GM23338 (cell line): ENCODE measurements at regions not wholly inside any gene's neighbourhood (a gene's known extent, or its start where the extent isn't known, plus 50 kb on each side); places are given as distances from the start of the nearest gene placed in this dataset.

Experiments
- ATAC-seq: fragments of 200-7000 bp; cut with Tn5 transposase; 3 replicates; pipeline ENCODE4 v1.9.1; 2020
- DNase-seq: peaks from one replicate; pipeline ENCODE4 v3.0.0-alpha.2; 2015; ENCODE audit warnings: low spot score
- H2AFZ ChIP-seq: fragments of 200-600 bp; sonication (generic); 2 replicates; pipeline ENCODE4 v1.8.0; 2016; ENCODE audit warnings: antibody characterized with exemption, mild to moderate bottlenecking, moderate library complexity
- H3F3A ChIP-seq: fragments of 200-600 bp; sonication (generic); replicated peaks from 2 replicates; pipeline ENCODE4 v1.8.0; 2017; ENCODE audit warnings: antibody characterized with exemption, mixed run types, low read depth
- H3K27ac ChIP-seq: fragments of 200-600 bp; sonication (generic); 2 replicates; pipeline ENCODE4 v1.6.1; 2016; ENCODE audit warnings: low read depth
- H3K27me3 ChIP-seq: fragments of 200-600 bp; sonication (generic); 2 replicates; pipeline ENCODE4 v1.8.0; 2016; ENCODE audit warnings: mild to moderate bottlenecking, mixed run types, moderate library complexity; ENCODE audit not compliant: insufficient read depth
- H3K36me3 ChIP-seq: fragments of 200-600 bp; sonication (generic); 2 replicates; pipeline ENCODE4 v1.8.0; 2016; ENCODE audit warnings: mild to moderate bottlenecking; ENCODE audit not compliant: insufficient read depth
- H3K4me1 ChIP-seq: fragments of 200-600 bp; sonication (generic); 2 replicates; pipeline ENCODE4 v1.8.0; 2016; ENCODE audit warnings: mild to moderate bottlenecking, moderate library complexity; ENCODE audit not compliant: insufficient read depth
- H3K4me2 ChIP-seq: fragments of 200-600 bp; sonication (generic); 2 replicates; pipeline ENCODE4 v1.7.1; 2017; ENCODE audit warnings: mixed run types
- H3K4me3 ChIP-seq: fragments of 200-600 bp; sonication (generic); 2 replicates; pipeline ENCODE4 v1.6.1; 2016; ENCODE audit warnings: mixed run types
- H3K79me2 ChIP-seq: fragments of 200-600 bp; sonication (generic); replicated peaks from 2 replicates; pipeline ENCODE4 v1.8.0; 2017; ENCODE audit warnings: mild to moderate bottlenecking; ENCODE audit not compliant: insufficient read depth
- H3K9me2 ChIP-seq: fragments of 200-600 bp; sonication (generic); 2 replicates; pipeline ENCODE4 v1.8.0; 2017; ENCODE audit not compliant: insufficient read depth
- H4K20me1 ChIP-seq: fragments of 200-600 bp; sonication (generic); replicated peaks from 2 replicates; pipeline ENCODE4 v1.8.0; 2017; ENCODE audit warnings: mild to moderate bottlenecking; ENCODE audit not compliant: insufficient read depth
- H3K27ac Mint-ChIP-seq: 2 replicates; pipeline ENCODE4 v1.8.0; 2020; ENCODE audit warnings: inconsistent platforms, mild to moderate bottlenecking, moderate library complexity, mixed read lengths
- H3K27me3 Mint-ChIP-seq: 3 replicates; pipeline ENCODE4 v1.8.0; 2022; ENCODE audit warnings: low read depth, mild to moderate bottlenecking, moderate library complexity, mixed read lengths, inconsistent platforms; ENCODE audit not compliant: insufficient read depth, poor library complexity
- H3K36me3 Mint-ChIP-seq: 3 replicates; pipeline ENCODE4 v1.8.0; 2021; ENCODE audit warnings: low read depth, mild to moderate bottlenecking, inconsistent platforms, moderate library complexity, mixed read lengths
- H3K4me1 Mint-ChIP-seq: 3 replicates; pipeline ENCODE4 v1.8.0; 2020; ENCODE audit warnings: mild to moderate bottlenecking, inconsistent platforms, mixed read lengths
- H3K4me3 Mint-ChIP-seq: 3 replicates; pipeline ENCODE4 v1.8.0; 2021; ENCODE audit warnings: moderate library complexity, mild to moderate bottlenecking, inconsistent platforms, mixed read lengths
- H3K9me3 Mint-ChIP-seq: 3 replicates; pipeline ENCODE4 v1.8.0; 2020; ENCODE audit warnings: moderate library complexity, mild to moderate bottlenecking, inconsistent platforms, mixed read lengths
- CREB1 ChIP-seq: fragments of 250-450 bp; sonication (Bioruptor Pico); IDR thresholded peaks from 2 replicates; pipeline ENCODE4 v1.5.0; 2020; ENCODE audit warnings: low read depth, mild to moderate bottlenecking, moderate library complexity
- CTCF ChIP-seq, 2 experiments: fragments of 200-600 bp in 1 of 2; sonication (generic) in 1 of 2; conservative IDR thresholded peaks; 2 replicates each; pipeline versions ENCODE4 v1.5.1 to v1.6.1; 2016 to 2017; ENCODE audit warnings: antibody characterized with exemption in 2 of 2, low read depth in 2 of 2, mild to moderate bottlenecking in 2 of 2, moderate library complexity in 1 of 2
- EZH2 ChIP-seq: fragments of 200-600 bp; sonication (generic); IDR thresholded peaks from one replicate; pipeline ENCODE4 v1.8.0; 2017; ENCODE audit warnings: antibody characterized with exemption, mild to moderate bottlenecking, low read depth; ENCODE audit not compliant: unreplicated experiment
- JUNB ChIP-seq: IDR thresholded peaks from one replicate; pipeline ENCODE4 v1.6.1; 2016; ENCODE audit warnings: antibody characterized with exemption; ENCODE audit not compliant: unreplicated experiment
- NANOG ChIP-seq: IDR thresholded peaks from 2 replicates; pipeline ENCODE4 v1.6.1; 2016; ENCODE audit warnings: antibody characterized with exemption, borderline replicate concordance
- REST ChIP-seq: IDR thresholded peaks from one replicate; pipeline ENCODE4 v1.6.1; 2018; ENCODE audit warnings: antibody characterized with exemption; ENCODE audit not compliant: unreplicated experiment
- STAT1 ChIP-seq: IDR thresholded peaks from one replicate; pipeline ENCODE4 v1.6.1; 2016; ENCODE audit warnings: antibody characterized with exemption; ENCODE audit not compliant: unreplicated experiment
- TF ChIP-seq, protein P1 (sequence below): IDR thresholded peaks from 2 replicates; pipeline ENCODE4 v1.6.1; 2016; ENCODE audit warnings: antibody characterized with exemption

DNA sequence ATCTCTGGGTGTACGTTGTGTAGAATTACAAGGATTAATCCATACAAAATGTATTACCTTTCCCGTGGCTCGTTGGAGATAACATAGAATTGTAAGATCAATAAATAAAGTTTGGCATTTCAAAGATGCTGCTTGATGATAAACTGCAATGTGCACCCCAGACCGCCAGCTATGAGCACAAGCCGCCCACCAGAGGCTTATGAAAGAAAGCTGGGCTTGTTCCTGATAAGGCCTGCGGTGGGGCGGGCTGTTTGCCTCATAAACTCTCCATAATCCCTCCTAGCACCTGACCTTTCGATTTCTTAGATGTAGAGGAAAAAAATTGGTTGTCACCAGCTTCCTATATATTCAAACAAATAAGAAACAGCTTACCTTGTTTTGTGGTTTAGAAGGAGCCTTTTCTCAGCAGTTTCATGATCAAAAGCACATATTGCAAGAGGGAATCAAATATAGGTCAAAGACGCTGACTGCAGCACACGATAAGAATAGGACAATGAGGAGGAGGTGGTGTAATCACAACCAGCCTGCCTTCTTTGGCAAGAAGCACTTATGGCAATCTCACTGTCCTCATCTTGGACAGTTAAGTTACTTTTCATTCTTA lies 293.6 kb downstream of the RMST start (continued):
- no peak for TF ChIP-seq REST
- no peak for TF ChIP-seq CREB1
- no peak for TF ChIP-seq EZH2
- no peak for TF ChIP-seq NANOG

DNA sequence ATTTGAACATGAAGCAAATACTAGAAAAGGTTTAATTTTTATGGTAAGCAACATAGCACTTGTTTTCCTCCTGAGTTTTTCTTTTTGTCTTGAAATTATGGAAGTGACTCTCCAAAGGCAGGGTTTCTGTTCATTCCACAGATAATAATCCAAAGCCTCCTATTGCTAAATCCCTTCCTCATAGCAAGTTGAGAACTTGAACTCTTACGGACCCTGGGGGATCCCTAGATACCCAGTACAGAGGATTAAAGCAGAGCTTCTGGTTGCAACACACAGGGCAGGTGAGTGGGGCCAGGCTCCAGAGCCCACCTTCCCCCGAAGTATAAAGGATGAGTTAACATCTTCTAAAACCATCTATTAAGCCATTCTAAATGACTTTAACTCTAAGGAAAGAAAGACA lies 294.1 kb downstream of the RMST start:
- Histone ChIP-seq H3K9me2 (no peaks in the 10 kb centered on the region), H3K79me2 (no peaks in the 10 kb centered on the region), H3K36me3 (no peaks in the 10 kb centered on the region), H3K4me2 (no peak overlapping the region), H3K4me1 (peaks cover 8% of the 10 kb centered on the region; the same call in 1 of the 2 replicates), H3K27ac (no peak overlapping the region), H3K4me3 (no peak overlapping the region), H2AFZ (no peak overlapping the region), H4K20me1 (no peaks in the 10 kb centered on the region), H3F3A (no peaks in the 10 kb centered on the region), H3K27me3 (no peaks in the 10 kb centered on the region)
- H3K27ac Mint-ChIP-seq, result no peak overlapping the region
- no peaks in the 10 kb centered on the region for H3K27me3 Mint-ChIP-seq
- peaks cover 1% of the 10 kb centered on the region; the same call in 1 of the 3 replicates for H3K9me3 Mint-ChIP-seq
- H3K4me3 Mint-ChIP-seq, result no peak overlapping the region
- ATAC-seq, result no peak
- no peak for DNase-seq
- H3K36me3 Mint-ChIP-seq, result no peaks in the 10 kb centered on the region
- no peaks in the 10 kb centered on the region for H3K4me1 Mint-ChIP-seq
- TF ChIP-seq CREB1 (no peak), REST (no peak), JUNB (no peak), CTCF (conservative IDR thresholded peaks at IDR 0.05; ENCODE audit: low read depth in 2 of 2) (no peak), STAT1 (no peak)
- TF ChIP-seq, protein P1, sequence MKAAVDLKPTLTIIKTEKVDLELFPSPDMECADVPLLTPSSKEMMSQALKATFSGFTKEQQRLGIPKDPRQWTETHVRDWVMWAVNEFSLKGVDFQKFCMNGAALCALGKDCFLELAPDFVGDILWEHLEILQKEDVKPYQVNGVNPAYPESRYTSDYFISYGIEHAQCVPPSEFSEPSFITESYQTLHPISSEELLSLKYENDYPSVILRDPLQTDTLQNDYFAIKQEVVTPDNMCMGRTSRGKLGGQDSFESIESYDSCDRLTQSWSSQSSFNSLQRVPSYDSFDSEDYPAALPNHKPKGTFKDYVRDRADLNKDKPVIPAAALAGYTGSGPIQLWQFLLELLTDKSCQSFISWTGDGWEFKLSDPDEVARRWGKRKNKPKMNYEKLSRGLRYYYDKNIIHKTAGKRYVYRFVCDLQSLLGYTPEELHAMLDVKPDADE, result no peak
